HEK293 (cell line): ENCODE measurements at regions not wholly inside any gene's neighbourhood (a gene's known extent, or its start where the extent isn't known, plus 50 kb on each side); places are given as distances from the start of the nearest gene placed in this dataset.

ENCODE experiments used
- CTCF ChIP-seq: fragments of 450-650 bp; formaldehyde crosslinking; IDR thresholded peaks from 2 replicates; pipeline ENCODE4 v1.5.1; 2016; ENCODE audit warnings: missing biosample characterization, missing genetic modification characterization
- ZBTB48 ChIP-seq: fragments of 450-650 bp; formaldehyde crosslinking; IDR thresholded peaks from 2 replicates; pipeline ENCODE4 v1.5.1; 2016; ENCODE audit warnings: missing biosample characterization, missing genetic modification characterization
- ZBTB8A ChIP-seq: fragments of 450-650 bp; formaldehyde crosslinking; IDR thresholded peaks from 2 replicates; pipeline ENCODE4 v1.5.1; 2016; ENCODE audit warnings: missing biosample characterization, missing genetic modification characterization
- ZSCAN16 ChIP-seq: fragments of 450-650 bp; formaldehyde crosslinking; IDR thresholded peaks from 2 replicates; pipeline ENCODE4 v1.5.1; 2016; ENCODE audit warnings: missing biosample characterization, missing genetic modification characterization

- TF ChIP-seq ZSCAN16 (tag by site-specific recombination) (no peak), ZBTB48 (no peak), CTCF (tag by site-specific recombination) (no peak), ZBTB8A (tag by site-specific recombination) (no peak)
Measured at GRCh38 chr15:62365795-62366442, 200.8 kb upstream of the C2CD4B start.
